Mucosa of stomach (tissue), 1 donor: ENCODE measurements at regions not wholly inside any gene's neighbourhood (a gene's known extent, or its start where the extent isn't known, plus 50 kb on each side); places are given as distances from the start of the nearest gene placed in this dataset.
A peak's percentile ranks its signal among the peaks of the same experiment; 100 is the strongest.

ENCODE experiments used
- H3K27me3 ChIP-seq: one replicate; pipeline ENCODE4 v1.7.0; 2013; ENCODE audit warnings: mild to moderate bottlenecking, low read length; ENCODE audit not compliant: control insufficient read depth, insufficient read depth
- H3K36me3 ChIP-seq: one replicate; pipeline ENCODE4 v1.7.0; 2013; ENCODE audit warnings: low read length; ENCODE audit not compliant: control insufficient read depth, insufficient read depth
- H3K4me1 ChIP-seq: one replicate; pipeline ENCODE4 v1.7.0; 2013; ENCODE audit warnings: mild to moderate bottlenecking, low read length; ENCODE audit not compliant: control insufficient read depth, insufficient read depth
- H3K4me3 ChIP-seq: one replicate; pipeline ENCODE4 v1.7.0; 2013; ENCODE audit warnings: low read length
- H3K9ac ChIP-seq: one replicate; pipeline ENCODE4 v1.7.0; 2013; ENCODE audit warnings: mild to moderate bottlenecking, low read length, moderate library complexity
- H3K9me3 ChIP-seq: one replicate; pipeline ENCODE4 v1.7.0; 2013; ENCODE audit warnings: mild to moderate bottlenecking, low read length, moderate library complexity; ENCODE audit not compliant: control insufficient read depth
- donor health status: Pancreatic carcinoma.

- H3K9me3 ChIP-seq = no peaks in the 10 kb centered on the region
- H3K4me1 ChIP-seq = peaks cover 8% of the 10 kb centered on the region
- H3K27me3 ChIP-seq = no peaks in the 10 kb centered on the region
- no peaks in the 10 kb centered on the region for H3K36me3 ChIP-seq
- no peak overlapping the region for H3K9ac ChIP-seq
- H3K4me3 ChIP-seq = no peak overlapping the region
These were observed 76.1 kb upstream of the RAB27B start for GRCh38 chr18:54752185-54752584.

DNA sequence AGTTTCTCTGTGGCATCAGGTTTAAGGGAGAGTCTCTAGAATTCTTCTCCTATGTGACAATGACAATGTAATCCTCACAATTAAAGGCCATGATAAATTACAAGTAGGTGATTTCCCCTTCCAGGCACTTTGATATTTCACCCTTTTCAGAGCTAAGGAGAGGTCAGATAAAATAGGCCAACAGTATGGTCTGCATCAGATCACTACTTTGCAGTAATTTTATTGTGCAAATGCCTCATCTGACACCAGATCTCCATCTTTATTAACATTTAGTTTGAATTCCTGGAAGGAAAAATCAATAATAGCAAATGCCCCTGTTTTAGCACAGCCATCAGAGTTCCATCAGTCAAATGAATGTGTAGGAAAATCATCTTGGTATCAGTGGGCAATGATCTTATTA lies 72.8 kb upstream of the RAB27B start:
- H3K36me3 ChIP-seq = no peaks in the 10 kb centered on the region
- H3K4me3 ChIP-seq = no peak overlapping the region
- H3K27me3 ChIP-seq = no peaks in the 10 kb centered on the region
- H3K4me1 ChIP-seq = peaks cover 8% of the 10 kb centered on the region
- no peaks in the 10 kb centered on the region for H3K9me3 ChIP-seq
- no peak overlapping the region for H3K9ac ChIP-seq

GRCh38 chr18:54762386-54762785 lies 65.9 kb upstream of the RAB27B start:
- Histone ChIP-seq H3K4me3 (no peak overlapping the region), H3K36me3 (no peaks in the 10 kb centered on the region), H3K27me3 (no peaks in the 10 kb centered on the region), H3K9me3 (no peaks in the 10 kb centered on the region), H3K9ac (no peak overlapping the region), H3K4me1 (peaks cover 30% of the 10 kb centered on the region)

- Histone ChIP-seq H3K36me3 (no peaks in the 10 kb centered on the region), H3K9ac (no peak overlapping the region), H3K4me1 (peaks cover 46% of the 10 kb centered on the region), H3K4me3 (no peak overlapping the region), H3K27me3 (no peaks in the 10 kb centered on the region), H3K9me3 (no peaks in the 10 kb centered on the region)
These were observed 63.5 kb upstream of the RAB27B start for GRCh38 chr18:54764786-54765185.

GRCh38 chr18:54765636-54766375 lies 62.5 kb upstream of the RAB27B start:
- no peaks in the 10 kb centered on the region for H3K27me3 ChIP-seq
- H3K4me3 ChIP-seq = no peak overlapping the region
- H3K9ac ChIP-seq = peak overlapping the region; percentile 30
- H3K4me1 ChIP-seq = peaks cover 53% of the 10 kb centered on the region
- H3K9me3 ChIP-seq = no peaks in the 10 kb centered on the region
- no peaks in the 10 kb centered on the region for H3K36me3 ChIP-seq

DNA sequence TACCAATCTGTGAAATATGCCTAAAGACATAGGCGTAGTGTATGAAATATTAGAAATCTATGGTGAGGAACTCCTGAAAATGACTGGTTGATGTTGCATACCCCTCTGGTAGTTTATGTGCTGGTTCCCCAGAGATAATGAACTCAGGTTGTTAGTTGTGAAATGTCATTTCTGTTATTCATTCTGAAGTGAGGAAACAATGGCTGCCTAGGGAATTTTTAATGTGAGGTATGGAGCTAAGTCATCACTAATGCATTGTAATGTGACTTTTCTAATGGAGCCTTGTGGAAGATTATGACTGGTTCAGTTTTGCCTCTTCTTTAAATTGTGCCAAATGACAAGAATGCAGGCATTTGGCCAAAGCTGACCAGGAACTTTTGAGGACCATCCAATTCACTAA lies 61.6 kb upstream of the RAB27B start:
- H3K36me3 ChIP-seq = no peaks in the 10 kb centered on the region
- peaks cover 53% of the 10 kb centered on the region for H3K4me1 ChIP-seq
- H3K4me3 ChIP-seq = no peak overlapping the region

GRCh38 chr18:54767098-54767497 lies 61.2 kb upstream of the RAB27B start:
- no peak overlapping the region for H3K4me3 ChIP-seq
- no peaks in the 10 kb centered on the region for H3K27me3 ChIP-seq
- H3K9ac ChIP-seq = no peak overlapping the region
- H3K9me3 ChIP-seq = no peaks in the 10 kb centered on the region
- peaks cover 53% of the 10 kb centered on the region for H3K4me1 ChIP-seq
- H3K36me3 ChIP-seq = no peaks in the 10 kb centered on the region

More for the DNA sequence above, 61.6 kb upstream of the RAB27B start:
- H3K27me3 ChIP-seq = no peaks in the 10 kb centered on the region
- H3K9me3 ChIP-seq = no peaks in the 10 kb centered on the region
- no peak overlapping the region for H3K9ac ChIP-seq

DNA sequence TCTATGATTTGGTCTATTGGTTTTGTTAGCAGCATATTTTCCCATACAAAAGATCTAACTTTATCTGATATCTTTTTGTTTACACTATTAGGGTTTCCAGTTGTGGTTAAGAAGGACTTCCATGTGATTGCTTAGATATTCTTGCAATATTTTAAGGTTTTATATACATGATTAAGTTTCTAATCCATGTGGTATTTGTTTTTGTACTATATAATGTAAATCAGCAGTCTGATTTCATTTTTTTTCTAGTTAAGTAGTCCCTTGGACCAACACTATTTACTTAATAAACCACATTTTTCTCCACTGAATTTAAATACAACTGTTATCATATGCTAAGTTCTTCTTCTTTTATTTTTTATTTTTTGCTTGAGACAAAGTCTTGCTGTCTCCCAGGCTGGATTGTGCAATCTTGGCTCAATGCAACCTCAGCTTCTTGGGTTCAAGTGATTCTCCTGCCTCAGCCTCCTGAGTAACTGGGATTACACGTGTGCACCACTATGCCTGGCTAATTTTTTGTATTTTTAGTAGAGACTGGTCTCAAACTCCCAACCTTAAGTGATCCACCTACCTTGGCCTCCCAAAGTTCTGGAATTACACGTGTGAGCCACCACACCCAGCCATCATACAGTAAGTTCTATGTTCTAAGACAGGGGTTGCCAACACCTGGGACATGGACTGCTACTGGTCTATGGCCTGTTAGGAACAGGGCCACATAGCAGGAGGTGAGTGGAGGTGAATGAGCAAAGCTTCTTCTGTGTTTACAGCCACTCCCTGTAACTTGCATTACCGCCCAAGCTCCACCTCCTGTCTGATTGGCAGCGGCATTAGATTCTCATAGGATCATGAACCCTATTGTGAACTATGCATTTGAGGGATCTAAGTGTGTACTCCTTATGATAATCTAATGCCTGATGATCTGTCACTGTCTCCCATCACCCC lies 58.5 kb upstream of the RAB27B start:
- Histone ChIP-seq H3K4me3 (no peak overlapping the region), H3K36me3 (no peaks in the 10 kb centered on the region), H3K4me1 (peaks cover 51% of the 10 kb centered on the region), H3K9me3 (no peaks in the 10 kb centered on the region), H3K27me3 (no peaks in the 10 kb centered on the region), H3K9ac (no peak overlapping the region)

DNA sequence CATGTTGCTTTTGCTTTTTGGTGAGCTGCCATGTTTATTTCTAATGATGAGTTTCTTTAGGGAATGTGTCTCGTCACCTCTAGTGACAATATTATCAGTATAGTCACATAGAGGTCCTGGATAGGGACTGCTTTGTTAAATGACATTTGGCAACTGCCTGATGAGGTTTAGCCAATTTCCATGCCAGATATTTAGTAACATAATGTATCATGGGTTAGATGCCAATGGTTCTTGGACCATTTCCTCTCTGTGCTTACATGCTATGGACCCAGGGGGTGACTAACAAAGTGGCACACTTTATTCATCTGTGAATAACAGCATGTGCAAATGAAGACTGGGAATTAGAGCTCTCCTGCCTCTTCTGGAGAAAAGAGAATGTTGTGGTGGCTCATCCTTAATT lies 56.2 kb upstream of the RAB27B start:
- Histone ChIP-seq H3K9ac (no peak overlapping the region), H3K4me1 (peaks cover 54% of the 10 kb centered on the region), H3K36me3 (no peaks in the 10 kb centered on the region), H3K27me3 (no peaks in the 10 kb centered on the region), H3K4me3 (no peak overlapping the region), H3K9me3 (no peaks in the 10 kb centered on the region)

DNA sequence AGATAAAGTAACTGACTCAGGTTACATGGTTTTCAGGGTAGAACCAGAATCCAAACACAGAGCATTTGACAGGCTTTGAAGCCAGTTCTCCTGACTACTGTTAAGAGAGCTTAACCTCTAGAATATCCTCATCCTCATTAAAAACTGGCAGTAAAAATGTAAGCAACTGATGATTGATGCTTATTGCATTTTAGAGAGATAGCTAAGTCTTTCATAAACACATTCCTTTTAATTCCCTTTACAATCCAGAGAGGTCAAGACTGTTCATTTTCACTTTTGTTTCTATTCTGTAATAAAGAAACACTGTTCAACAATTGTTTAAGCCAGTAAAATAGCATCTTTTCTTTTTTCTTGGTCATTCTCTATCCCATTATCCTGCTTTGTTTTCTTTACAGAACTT lies 53.9 kb upstream of the RAB27B start:
- H3K36me3 ChIP-seq = no peaks in the 10 kb centered on the region
- peaks cover 50% of the 10 kb centered on the region for H3K4me1 ChIP-seq
- H3K27me3 ChIP-seq = no peaks in the 10 kb centered on the region
- no peak overlapping the region for H3K4me3 ChIP-seq
- H3K9ac ChIP-seq = no peak overlapping the region
- H3K9me3 ChIP-seq = no peaks in the 10 kb centered on the region

GRCh38 chr18:54774981-54775665 lies 53.2 kb upstream of the RAB27B start:
- Histone ChIP-seq H3K9me3 (no peaks in the 10 kb centered on the region), H3K27me3 (no peaks in the 10 kb centered on the region), H3K36me3 (no peaks in the 10 kb centered on the region), H3K4me3 (no peak overlapping the region), H3K4me1 (peaks cover 43% of the 10 kb centered on the region), H3K9ac (no peak overlapping the region)

- Histone ChIP-seq H3K9ac (no peak overlapping the region), H3K4me3 (no peak overlapping the region), H3K9me3 (no peaks in the 10 kb centered on the region), H3K4me1 (peaks cover 43% of the 10 kb centered on the region), H3K27me3 (no peaks in the 10 kb centered on the region), H3K36me3 (no peaks in the 10 kb centered on the region)
These were observed 52.6 kb upstream of the RAB27B start for GRCh38 chr18:54775686-54776085.
